ENCODE measurements at regions not wholly inside any gene's neighbourhood (a gene's known extent, or its start where the extent isn't known, plus 50 kb on each side); places are given as distances from the start of the nearest gene placed in this dataset.

DNA sequence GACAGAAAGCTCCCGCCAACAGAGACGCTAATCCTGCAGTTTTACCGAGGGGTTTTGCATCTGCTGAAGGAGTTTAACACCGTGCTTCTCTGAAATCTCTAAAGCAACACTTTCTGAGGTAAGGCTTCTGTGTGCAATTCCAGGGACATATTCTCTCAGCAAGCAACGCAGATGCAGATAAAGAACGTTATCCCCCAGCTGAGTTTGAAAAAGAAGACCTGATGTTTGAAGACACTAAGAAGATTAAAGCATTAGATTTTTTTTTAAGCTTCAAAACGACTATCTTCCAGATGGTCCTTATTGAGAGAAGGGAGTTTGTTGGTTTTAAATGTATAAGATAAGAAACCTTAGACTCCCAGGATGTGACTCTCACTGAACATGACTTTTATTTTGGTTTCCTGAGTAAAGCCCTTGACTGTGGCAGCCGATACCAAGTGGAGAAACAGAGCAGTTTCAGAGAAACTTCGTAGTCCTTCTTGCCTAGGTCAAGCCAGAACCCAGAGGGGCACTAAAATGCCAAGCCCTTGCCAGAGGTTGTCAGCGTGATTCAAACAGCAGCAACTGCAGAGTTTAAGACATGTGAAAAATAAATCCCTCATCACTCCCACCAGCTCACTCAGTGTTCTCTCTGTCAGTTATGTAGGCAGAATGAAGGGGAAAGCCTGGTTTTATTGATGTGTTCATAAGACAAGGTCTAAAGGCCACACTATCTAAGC lies 353.3 kb upstream of the CNR1 start:
- intact Hi-C loops (cut with micrococcal nuclease), result no loop called here
- H3K9me3 ChIP-seq (replicated peaks), result peaks cover 4% of the 10 kb centered on the region
- DNase-seq, result no peak
- no peak overlapping the region for H3K4me3 ChIP-seq
- no peaks in the 10 kb centered on the region for H3K27me3 ChIP-seq (ENCODE audit: low read depth)
- TF ChIP-seq, protein P1, sequence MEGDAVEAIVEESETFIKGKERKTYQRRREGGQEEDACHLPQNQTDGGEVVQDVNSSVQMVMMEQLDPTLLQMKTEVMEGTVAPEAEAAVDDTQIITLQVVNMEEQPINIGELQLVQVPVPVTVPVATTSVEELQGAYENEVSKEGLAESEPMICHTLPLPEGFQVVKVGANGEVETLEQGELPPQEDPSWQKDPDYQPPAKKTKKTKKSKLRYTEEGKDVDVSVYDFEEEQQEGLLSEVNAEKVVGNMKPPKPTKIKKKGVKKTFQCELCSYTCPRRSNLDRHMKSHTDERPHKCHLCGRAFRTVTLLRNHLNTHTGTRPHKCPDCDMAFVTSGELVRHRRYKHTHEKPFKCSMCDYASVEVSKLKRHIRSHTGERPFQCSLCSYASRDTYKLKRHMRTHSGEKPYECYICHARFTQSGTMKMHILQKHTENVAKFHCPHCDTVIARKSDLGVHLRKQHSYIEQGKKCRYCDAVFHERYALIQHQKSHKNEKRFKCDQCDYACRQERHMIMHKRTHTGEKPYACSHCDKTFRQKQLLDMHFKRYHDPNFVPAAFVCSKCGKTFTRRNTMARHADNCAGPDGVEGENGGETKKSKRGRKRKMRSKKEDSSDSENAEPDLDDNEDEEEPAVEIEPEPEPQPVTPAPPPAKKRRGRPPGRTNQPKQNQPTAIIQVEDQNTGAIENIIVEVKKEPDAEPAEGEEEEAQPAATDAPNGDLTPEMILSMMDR (IDR thresholded peaks at IDR 0.05; ENCODE audit: borderline replicate concordance), result no peak
- no peaks in the 10 kb centered on the region for H3K4me1 ChIP-seq
- no peaks in the 10 kb centered on the region for H3K36me3 ChIP-seq
- H3K27ac ChIP-seq (replicated peaks), result no peak overlapping the region

DNA sequence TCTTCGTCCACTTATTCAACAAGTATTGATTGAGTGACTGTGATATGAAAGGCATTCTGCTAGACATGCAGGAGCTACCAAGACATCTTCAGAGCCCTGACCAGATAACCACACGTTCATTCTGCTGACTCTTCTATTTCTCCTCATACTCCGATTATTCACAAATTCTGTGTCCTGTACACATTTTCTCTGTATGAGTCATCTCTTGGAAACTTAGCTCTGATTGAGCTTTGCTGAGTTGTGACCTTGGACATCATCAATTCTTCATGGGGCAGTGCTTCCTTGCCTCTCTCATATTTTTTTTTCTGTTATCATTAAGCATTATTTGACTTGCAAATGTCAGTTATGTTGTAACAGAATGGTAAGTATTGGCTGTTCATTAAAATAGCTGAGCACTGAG lies 351.6 kb upstream of the CNR1 start:
- Histone ChIP-seq H3K4me3 (no peak overlapping the region), H3K36me3 (no peaks in the 10 kb centered on the region), H3K4me1 (no peaks in the 10 kb centered on the region), H3K9me3 (replicated peaks) (peaks cover 4% of the 10 kb centered on the region), H3K27ac (replicated peaks) (no peak overlapping the region), H3K27me3 (ENCODE audit: low read depth) (no peaks in the 10 kb centered on the region)
- TF ChIP-seq, protein P1 (IDR thresholded peaks at IDR 0.05; ENCODE audit: borderline replicate concordance), result no peak
- no peak for DNase-seq
- intact Hi-C loops (cut with micrococcal nuclease), result no loop called here

DNA sequence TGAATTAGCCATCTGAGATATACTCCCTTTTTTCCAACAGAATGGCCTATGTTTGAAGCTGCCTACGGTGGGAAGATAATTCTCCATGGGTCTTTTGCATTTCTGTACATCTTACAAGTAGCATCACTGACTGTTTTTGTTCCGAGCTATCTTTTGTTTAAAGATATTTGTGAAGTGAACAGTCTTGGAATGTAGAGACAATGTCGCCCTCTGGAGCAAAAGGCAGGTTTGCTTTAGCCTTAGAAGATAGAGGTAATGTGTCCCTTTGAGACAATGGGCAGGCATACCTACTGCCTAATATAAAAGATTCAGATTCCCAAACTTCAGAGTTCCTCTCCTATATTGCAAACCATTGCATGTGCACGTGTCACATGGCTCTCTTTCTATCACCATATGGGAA lies 347.8 kb upstream of the CNR1 start:
- H3K27ac ChIP-seq (replicated peaks), result no peak overlapping the region
- no peak overlapping the region for H3K4me3 ChIP-seq
- intact Hi-C loops (cut with micrococcal nuclease), result no loop called here
- no peaks in the 10 kb centered on the region for H3K36me3 ChIP-seq
- H3K4me1 ChIP-seq, result no peaks in the 10 kb centered on the region
- H3K9me3 ChIP-seq (replicated peaks), result no peaks in the 10 kb centered on the region
- H3K27me3 ChIP-seq (ENCODE audit: low read depth), result no peaks in the 10 kb centered on the region
- DNase-seq, result no peak
- TF ChIP-seq, protein P1 (IDR thresholded peaks at IDR 0.05; ENCODE audit: borderline replicate concordance), result no peak

DNA sequence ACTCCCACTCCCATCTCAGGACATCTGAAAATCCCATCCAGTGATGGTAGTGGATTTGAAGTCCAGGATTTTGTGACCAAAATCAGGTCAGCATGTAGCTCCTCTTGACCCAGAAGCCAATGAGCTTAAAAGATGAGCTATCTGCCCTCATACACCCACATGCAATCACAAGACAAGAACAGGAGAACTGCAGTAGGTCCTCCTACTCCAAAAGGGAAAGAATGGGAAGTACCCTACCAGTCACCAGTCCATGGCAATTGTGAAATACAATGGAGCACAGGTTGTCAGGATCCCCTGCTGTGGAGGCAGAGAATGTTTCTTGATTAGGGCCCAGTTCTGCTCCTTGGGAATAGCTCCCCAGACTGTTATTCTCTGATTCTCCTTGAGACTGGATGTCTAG lies 347.3 kb upstream of the CNR1 start:
- no peak for DNase-seq
- H3K27ac ChIP-seq (replicated peaks), result no peak overlapping the region
- TF ChIP-seq, protein P1 (IDR thresholded peaks at IDR 0.05; ENCODE audit: borderline replicate concordance), result no peak
- no peaks in the 10 kb centered on the region for H3K36me3 ChIP-seq
- H3K4me1 ChIP-seq, result no peaks in the 10 kb centered on the region
- intact Hi-C loops (cut with micrococcal nuclease), result no loop called here
- H3K4me3 ChIP-seq, result no peak overlapping the region
- H3K27me3 ChIP-seq (ENCODE audit: low read depth), result no peaks in the 10 kb centered on the region
- no peaks in the 10 kb centered on the region for H3K9me3 ChIP-seq (replicated peaks)

DNA sequence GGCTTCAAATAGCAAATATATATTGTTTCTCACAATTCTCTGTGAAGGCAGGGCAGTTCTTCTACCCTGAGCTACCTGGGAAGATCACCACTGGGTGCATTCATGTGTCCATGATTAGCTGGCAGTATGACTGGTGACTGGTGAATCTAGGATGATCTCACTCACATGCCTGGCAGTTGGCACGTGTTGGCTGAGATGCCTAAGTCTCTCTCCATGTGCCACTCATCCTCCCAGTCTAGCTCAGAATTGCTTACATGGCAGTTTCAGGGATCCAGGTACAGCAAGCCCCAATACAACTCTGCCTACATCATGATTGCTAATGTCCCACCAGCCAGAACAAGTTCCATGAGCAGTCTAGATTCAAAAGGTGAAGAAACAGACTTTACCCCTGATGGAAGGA lies 346.8 kb upstream of the CNR1 start:
- TF ChIP-seq, protein P1 (IDR thresholded peaks at IDR 0.05; ENCODE audit: borderline replicate concordance), result no peak
- no peak overlapping the region for H3K4me3 ChIP-seq
- no peak overlapping the region for H3K27ac ChIP-seq (replicated peaks)
- H3K9me3 ChIP-seq (replicated peaks), result peaks cover 2% of the 10 kb centered on the region
- intact Hi-C loops (cut with micrococcal nuclease), result no loop called here
- H3K36me3 ChIP-seq, result no peaks in the 10 kb centered on the region
- no peaks in the 10 kb centered on the region for H3K4me1 ChIP-seq
- DNase-seq, result no peak
- H3K27me3 ChIP-seq (ENCODE audit: low read depth), result no peaks in the 10 kb centered on the region

Measured in left ventricle myocardium inferior (tissue), 1 donor.